ENCODE measurements at regions not wholly inside any gene's neighbourhood (a gene's known extent, or its start where the extent isn't known, plus 50 kb on each side); places are given as distances from the start of the nearest gene placed in this dataset.
A peak's percentile ranks its signal among the peaks of the same experiment; 100 is the strongest.

DNA sequence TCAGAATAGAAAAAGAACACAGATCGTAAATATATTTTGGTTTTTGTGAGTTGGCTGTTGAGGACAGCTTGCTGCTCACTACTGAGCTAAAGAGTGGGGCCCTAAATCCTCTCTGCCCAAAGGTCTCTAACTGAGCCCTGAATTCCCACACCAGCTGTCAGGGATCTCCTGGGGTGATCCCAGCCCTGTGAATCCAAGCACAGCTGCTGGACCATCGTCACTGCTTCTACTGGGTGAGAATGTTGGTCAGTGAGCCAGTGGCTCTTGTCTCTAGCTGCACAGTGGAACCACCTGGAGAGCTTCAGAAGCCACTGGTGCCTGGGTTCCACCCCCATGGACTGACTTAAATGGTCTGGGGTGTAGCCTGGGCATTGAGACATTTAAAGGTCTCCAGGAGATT, 90.5 kb upstream of the IL12A start:
- no peak for DNase-seq
- no peaks in the 10 kb centered on the region for H3K9me3 ChIP-seq
- no peak overlapping the region for H3K4me2 ChIP-seq
- TF ChIP-seq ZBTB33 (IDR thresholded peaks at IDR 0.05; ENCODE audit: borderline replicate concordance, low read depth) (no peak), EP300 (IDR thresholded peaks at IDR 0.05; ENCODE audit: borderline replicate concordance in 1 of 2, low read depth in 1 of 2, low read length in 1 of 2) (no peak), POLR2AphosphoS5 (IDR thresholded peaks at IDR 0.05; ENCODE audit: low read depth, low read length) (no peak), MEF2A (IDR thresholded peaks at IDR 0.05; ENCODE audit: borderline replicate concordance, low read depth) (no peak), PBX3 (IDR thresholded peaks at IDR 0.05) (no peak), TAF1 (IDR thresholded peaks at IDR 0.05; ENCODE audit: borderline replicate concordance, low read depth, low read length) (no peak), MXI1 (IDR thresholded peaks at IDR 0.05; ENCODE audit: low read depth, low read length) (no peak), YY1 (IDR thresholded peaks at IDR 0.05; ENCODE audit: low read depth) (no peak), USF2 (IDR thresholded peaks at IDR 0.05; ENCODE audit: borderline replicate concordance, low read depth, low read length) (no peak), ELF1 (IDR thresholded peaks at IDR 0.05) (no peak)
- no peaks in the 10 kb centered on the region for H3K9me2 ChIP-seq
- WGBS (ENCODE audit: low lambda C conversion rate): 97% methylated on average over 2 of the region's 2 CpGs
- H4K20me1 ChIP-seq (ENCODE audit: insufficient read depth): no peaks in the 10 kb centered on the region
- peaks cover 0 to 30% of the 10 kb centered on the region in 2 experiments; a peak in 3 of 4 replicates for H3K4me1 ChIP-seq (ENCODE audit: control insufficient read depth in 1 of 2, insufficient read depth in 2 of 2, low read depth in 1 of 2, low read length in 1 of 2)
- peak overlapping the region; percentile 5 to 69; a peak in 2 of 4 replicates for H3K27ac ChIP-seq (ENCODE audit: low read depth in 2 of 2, low read length in 1 of 2)
- H3K36me3 ChIP-seq (replicated peaks in 1 of 2; ENCODE audit: control insufficient read depth in 1 of 2, insufficient read depth in 2 of 2, low read length in 1 of 2): peaks cover 33 to 56% of the 10 kb centered on the region in 2 experiments
- H3K4me3 ChIP-seq (ENCODE audit: low read depth in 2 of 2, low read length in 1 of 2): no peak overlapping the region
- no peaks in the 10 kb centered on the region for H3K79me2 ChIP-seq (ENCODE audit: insufficient read depth)
- H3K27me3 ChIP-seq (ENCODE audit: insufficient read depth): no peaks in the 10 kb centered on the region
- H3F3A ChIP-seq (replicated peaks; ENCODE audit: insufficient read depth): no peaks in the 10 kb centered on the region
- ChIA-PET CTCF (interaction anchor here (1.2 to 4.0 kb wide), 7 partner anchors 9 to 107 kb away, joined by 4 to 30 read pairs (median 9); partner anchors contain the start of gene IL12A), POLR2A (no interaction called here)
- no peak overlapping the region for H3K9ac ChIP-seq
- H2AFZ ChIP-seq (ENCODE audit: low read depth): no peak overlapping the region

DNA sequence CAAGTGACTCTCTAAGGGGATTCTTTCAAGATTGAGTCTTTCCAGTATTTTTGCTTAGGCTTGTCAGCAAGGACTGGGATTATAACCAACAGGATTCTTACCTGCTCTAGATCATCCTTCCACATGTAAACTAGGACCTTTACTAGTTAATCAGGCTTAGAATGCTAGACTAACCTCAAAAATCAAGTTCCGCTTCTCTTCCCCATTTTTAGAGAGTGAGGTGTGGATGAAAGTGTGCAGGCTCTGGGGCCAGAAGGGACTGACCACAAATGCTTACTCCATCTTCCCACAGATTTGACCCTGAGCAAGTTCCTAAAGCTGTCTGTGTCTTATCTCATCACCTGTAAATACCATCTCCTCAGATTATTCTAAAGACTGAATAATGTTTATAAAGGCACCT, 89.5 kb upstream of the IL12A start:
- ChIA-PET CTCF (interaction anchor here (0.8 to 4.0 kb wide), 6 partner anchors 8 to 1172 kb away, joined by 3 to 30 read pairs (median 6); no protein-coding TSS in a partner anchor), POLR2A (no interaction called here)
- TF ChIP-seq NRF1 (IDR thresholded peaks at IDR 0.05; ENCODE audit: low read depth, low read length) (no peak), JUND (IDR thresholded peaks at IDR 0.05) (no peak), CHD2 (IDR thresholded peaks at IDR 0.05; ENCODE audit: low read length, partially characterized antibody) (no peak), FOXM1 (IDR thresholded peaks at IDR 0.05; ENCODE audit: low read depth) (no peak), EP300 (IDR thresholded peaks at IDR 0.05; ENCODE audit: borderline replicate concordance in 1 of 2, low read depth in 1 of 2, low read length in 1 of 2) (no peak), YY1 (IDR thresholded peaks at IDR 0.05; ENCODE audit: low read depth) (no peak), RCOR1 (IDR thresholded peaks at IDR 0.05; ENCODE audit: low read length) (no peak), RAD21 (IDR thresholded peaks at IDR 0.05; ENCODE audit: low read length) (no peak), RXRA (IDR thresholded peaks at IDR 0.05; ENCODE audit: borderline replicate concordance, low read depth) (no peak)

More for the DNA sequence above, 89.5 kb upstream of the IL12A start:
- H3K4me3 ChIP-seq (ENCODE audit: low read depth in 2 of 2, low read length in 1 of 2): no peak overlapping the region
- no peak overlapping the region for H3K9ac ChIP-seq
- H3K27me3 ChIP-seq (ENCODE audit: insufficient read depth): no peaks in the 10 kb centered on the region
- H4K20me1 ChIP-seq (ENCODE audit: insufficient read depth): no peaks in the 10 kb centered on the region
- H3K4me2 ChIP-seq: no peak overlapping the region
- no peaks in the 10 kb centered on the region for H3K79me2 ChIP-seq (ENCODE audit: insufficient read depth)
- WGBS (ENCODE audit: low lambda C conversion rate): 89% methylated on average over 1 of the region's 1 CpG
- H3K9me2 ChIP-seq: no peaks in the 10 kb centered on the region
- H3K27ac ChIP-seq (ENCODE audit: low read depth in 2 of 2, low read length in 1 of 2): peak overlapping the region in 1 of 2 experiments; percentile 16; a peak in 1 of 4 replicates
- no peaks in the 10 kb centered on the region for H3K9me3 ChIP-seq
- no peak for DNase-seq
- H2AFZ ChIP-seq (ENCODE audit: low read depth): no peak overlapping the region
- peaks cover 29 to 46% of the 10 kb centered on the region in 2 experiments for H3K36me3 ChIP-seq (replicated peaks in 1 of 2; ENCODE audit: control insufficient read depth in 1 of 2, insufficient read depth in 2 of 2, low read length in 1 of 2)
- H3F3A ChIP-seq (replicated peaks; ENCODE audit: insufficient read depth): no peaks in the 10 kb centered on the region
- H3K4me1 ChIP-seq (ENCODE audit: control insufficient read depth in 1 of 2, insufficient read depth in 2 of 2, low read depth in 1 of 2, low read length in 1 of 2): peaks cover 0 to 23% of the 10 kb centered on the region in 2 experiments; a peak in 3 of 4 replicates
